SH-SY5Y (cell line): ENCODE measurements at regions not wholly inside any gene's neighbourhood (a gene's known extent, or its start where the extent isn't known, plus 50 kb on each side); places are given as distances from the start of the nearest gene placed in this dataset.

Experiments used
- GATA2 ChIP-seq: IDR thresholded peaks from 2 replicates; pipeline ENCODE4 v1.6.1; 2011; ENCODE audit warnings: mild to moderate bottlenecking, low read depth, low read length
- GATA3 ChIP-seq: IDR thresholded peaks from 2 replicates; pipeline ENCODE4 v1.6.1; 2011; ENCODE audit warnings: low read depth, mild to moderate bottlenecking, low read length, moderate library complexity

- TF ChIP-seq GATA2 (no peak), GATA3 (no peak)
These were observed 349.3 kb downstream of the RBM26 start for GRCh38 chr13:79056706-79057105.
